ENCODE measurements at regions not wholly inside any gene's neighbourhood (a gene's known extent, or its start where the extent isn't known, plus 50 kb on each side); places are given as distances from the start of the nearest gene placed in this dataset.

GRCh38 chr16:6252541-6252940 is 1080.1 kb upstream of the RBFOX1 start:
- TF ChIP-seq, protein P1, sequence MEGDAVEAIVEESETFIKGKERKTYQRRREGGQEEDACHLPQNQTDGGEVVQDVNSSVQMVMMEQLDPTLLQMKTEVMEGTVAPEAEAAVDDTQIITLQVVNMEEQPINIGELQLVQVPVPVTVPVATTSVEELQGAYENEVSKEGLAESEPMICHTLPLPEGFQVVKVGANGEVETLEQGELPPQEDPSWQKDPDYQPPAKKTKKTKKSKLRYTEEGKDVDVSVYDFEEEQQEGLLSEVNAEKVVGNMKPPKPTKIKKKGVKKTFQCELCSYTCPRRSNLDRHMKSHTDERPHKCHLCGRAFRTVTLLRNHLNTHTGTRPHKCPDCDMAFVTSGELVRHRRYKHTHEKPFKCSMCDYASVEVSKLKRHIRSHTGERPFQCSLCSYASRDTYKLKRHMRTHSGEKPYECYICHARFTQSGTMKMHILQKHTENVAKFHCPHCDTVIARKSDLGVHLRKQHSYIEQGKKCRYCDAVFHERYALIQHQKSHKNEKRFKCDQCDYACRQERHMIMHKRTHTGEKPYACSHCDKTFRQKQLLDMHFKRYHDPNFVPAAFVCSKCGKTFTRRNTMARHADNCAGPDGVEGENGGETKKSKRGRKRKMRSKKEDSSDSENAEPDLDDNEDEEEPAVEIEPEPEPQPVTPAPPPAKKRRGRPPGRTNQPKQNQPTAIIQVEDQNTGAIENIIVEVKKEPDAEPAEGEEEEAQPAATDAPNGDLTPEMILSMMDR (IDR thresholded peaks at IDR 0.05 in 8 of 11, conservative IDR thresholded peaks at IDR 0.05 in 3 of 11): no peak
- TF ChIP-seq POLR2AphosphoS5 (IDR thresholded peaks at IDR 0.05): no peak
